ENCODE measurements at regions not wholly inside any gene's neighbourhood (a gene's known extent, or its start where the extent isn't known, plus 50 kb on each side); places are given as distances from the start of the nearest gene placed in this dataset.

GRCh38 chr3:80559701-80560100 is 791.9 kb upstream of the ROBO1 start:
- no peak for TF ChIP-seq Cebpa-rat (IDR thresholded peaks at IDR 0.05)
- no peaks in the 10 kb centered on the region for H4K20me1 ChIP-seq
- no peak overlapping the region for H3K9ac ChIP-seq
- H3K4me2 ChIP-seq = no peak overlapping the region
- no peaks in the 10 kb centered on the region for H3K4me1 ChIP-seq
- no peak overlapping the region for H3K27ac ChIP-seq
- no peaks in the 10 kb centered on the region for H3K9me3 ChIP-seq (replicated peaks in 1 of 11)
- H3K4me3 ChIP-seq = no peak overlapping the region
- H3K36me3 ChIP-seq = no peaks in the 10 kb centered on the region
- no peaks in the 10 kb centered on the region for H3K27me3 ChIP-seq

- H3K27ac ChIP-seq = no peak overlapping the region
- H3K9ac ChIP-seq = no peak overlapping the region
- no peak overlapping the region for H3K4me2 ChIP-seq
- H3K27me3 ChIP-seq = no peaks in the 10 kb centered on the region
- no peaks in the 10 kb centered on the region for H4K20me1 ChIP-seq
- no peaks in the 10 kb centered on the region for H3K4me1 ChIP-seq
- H3K4me3 ChIP-seq = no peak overlapping the region
- H3K9me3 ChIP-seq (replicated peaks in 1 of 11) = no peaks in the 10 kb centered on the region
- TF ChIP-seq Cebpa-rat (IDR thresholded peaks at IDR 0.05) = no peak
- H3K36me3 ChIP-seq = no peaks in the 10 kb centered on the region
Measured at GRCh38 chr3:80556763-80557162, 789.0 kb upstream of the ROBO1 start.

GRCh38 chr3:80554304-80554703 is 786.5 kb upstream of the ROBO1 start:
- Histone ChIP-seq H3K4me3 (no peak overlapping the region), H3K36me3 (no peaks in the 10 kb centered on the region), H3K4me1 (no peaks in the 10 kb centered on the region), H3K4me2 (no peak overlapping the region), H3K9ac (no peak overlapping the region), H3K27me3 (no peaks in the 10 kb centered on the region), H3K27ac (no peak overlapping the region), H3K9me3 (replicated peaks in 1 of 11) (no peaks in the 10 kb centered on the region), H4K20me1 (no peaks in the 10 kb centered on the region)
- TF ChIP-seq Cebpa-rat (IDR thresholded peaks at IDR 0.05) = no peak

GRCh38 chr3:80553211-80553610 is 785.4 kb upstream of the ROBO1 start:
- Histone ChIP-seq H3K4me2 (no peak overlapping the region), H3K36me3 (no peaks in the 10 kb centered on the region), H3K27ac (no peak overlapping the region), H3K9me3 (replicated peaks in 1 of 11) (no peaks in the 10 kb centered on the region), H3K9ac (no peak overlapping the region), H3K4me1 (no peaks in the 10 kb centered on the region), H3K4me3 (no peak overlapping the region), H4K20me1 (no peaks in the 10 kb centered on the region), H3K27me3 (no peaks in the 10 kb centered on the region)
- no peak for TF ChIP-seq Cebpa-rat (IDR thresholded peaks at IDR 0.05)

- no peak for TF ChIP-seq Cebpa-rat (IDR thresholded peaks at IDR 0.05)
- Histone ChIP-seq H3K9me3 (replicated peaks in 1 of 11) (no peaks in the 10 kb centered on the region), H3K9ac (no peak overlapping the region), H3K4me2 (no peak overlapping the region), H3K27me3 (no peaks in the 10 kb centered on the region), H4K20me1 (no peaks in the 10 kb centered on the region), H3K4me1 (no peaks in the 10 kb centered on the region), H3K36me3 (no peaks in the 10 kb centered on the region), H3K27ac (no peak overlapping the region), H3K4me3 (no peak overlapping the region)
Measured at GRCh38 chr3:80550174-80550573, 782.4 kb upstream of the ROBO1 start.

- Histone ChIP-seq H3K4me3 (no peak overlapping the region), H3K4me2 (no peak overlapping the region), H3K36me3 (no peaks in the 10 kb centered on the region), H3K27ac (no peak overlapping the region), H3K9ac (no peak overlapping the region), H3K4me1 (no peaks in the 10 kb centered on the region), H3K9me3 (replicated peaks in 1 of 11) (no peaks in the 10 kb centered on the region), H3K27me3 (no peaks in the 10 kb centered on the region), H4K20me1 (no peaks in the 10 kb centered on the region)
- no peak for TF ChIP-seq Cebpa-rat (IDR thresholded peaks at IDR 0.05)
Measured at GRCh38 chr3:80549173-80549572, 781.4 kb upstream of the ROBO1 start.

- no peak for TF ChIP-seq Cebpa-rat (IDR thresholded peaks at IDR 0.05)
- H3K4me2 ChIP-seq = no peak overlapping the region
- H3K9me3 ChIP-seq (replicated peaks in 1 of 11) = no peaks in the 10 kb centered on the region
Measured at GRCh38 chr3:80543154-80543553, 775.4 kb upstream of the ROBO1 start.

GRCh38 chr3:80542456-80542855 is 774.7 kb upstream of the ROBO1 start:
- no peaks in the 10 kb centered on the region for H3K4me1 ChIP-seq
- H3K4me3 ChIP-seq = no peak overlapping the region
- no peak overlapping the region for H3K27ac ChIP-seq
- no peaks in the 10 kb centered on the region for H3K27me3 ChIP-seq
- no peaks in the 10 kb centered on the region for H3K9me3 ChIP-seq (replicated peaks in 1 of 11)
- H4K20me1 ChIP-seq = no peaks in the 10 kb centered on the region
- TF ChIP-seq Cebpa-rat (IDR thresholded peaks at IDR 0.05) = no peak
- H3K36me3 ChIP-seq = no peaks in the 10 kb centered on the region
- no peak overlapping the region for H3K9ac ChIP-seq
- H3K4me2 ChIP-seq = no peak overlapping the region

More at GRCh38 chr3:80543154-80543553, 775.4 kb upstream of the ROBO1 start:
- H4K20me1 ChIP-seq = no peaks in the 10 kb centered on the region
- H3K27me3 ChIP-seq = no peaks in the 10 kb centered on the region
- H3K27ac ChIP-seq = no peak overlapping the region
- no peaks in the 10 kb centered on the region for H3K36me3 ChIP-seq
- H3K4me3 ChIP-seq = no peak overlapping the region
- no peak overlapping the region for H3K9ac ChIP-seq
- H3K4me1 ChIP-seq = no peaks in the 10 kb centered on the region

GRCh38 chr3:80537680-80538079 is 769.9 kb upstream of the ROBO1 start:
- no peaks in the 10 kb centered on the region for H4K20me1 ChIP-seq
- H3K4me2 ChIP-seq = no peak overlapping the region
- H3K36me3 ChIP-seq = no peaks in the 10 kb centered on the region
- no peak overlapping the region for H3K9ac ChIP-seq
- H3K4me3 ChIP-seq = no peak overlapping the region
- no peak overlapping the region for H3K27ac ChIP-seq
- no peak for TF ChIP-seq Cebpa-rat (IDR thresholded peaks at IDR 0.05)
- H3K27me3 ChIP-seq = no peaks in the 10 kb centered on the region
- H3K9me3 ChIP-seq (replicated peaks in 1 of 11) = no peaks in the 10 kb centered on the region
- H3K4me1 ChIP-seq = no peaks in the 10 kb centered on the region

GRCh38 chr3:80535286-80535685 is 767.5 kb upstream of the ROBO1 start:
- Histone ChIP-seq H3K4me1 (no peaks in the 10 kb centered on the region), H3K27ac (no peak overlapping the region), H3K9me3 (replicated peaks in 1 of 11) (no peaks in the 10 kb centered on the region), H4K20me1 (no peaks in the 10 kb centered on the region), H3K27me3 (no peaks in the 10 kb centered on the region), H3K4me3 (no peak overlapping the region), H3K36me3 (no peaks in the 10 kb centered on the region), H3K9ac (no peak overlapping the region), H3K4me2 (no peak overlapping the region)
- TF ChIP-seq Cebpa-rat (IDR thresholded peaks at IDR 0.05) = no peak

- no peak for TF ChIP-seq Cebpa-rat (IDR thresholded peaks at IDR 0.05)
- Histone ChIP-seq H3K27ac (no peak overlapping the region), H3K4me2 (no peak overlapping the region)
Measured at GRCh38 chr3:80533553-80533952, 765.8 kb upstream of the ROBO1 start.

More at GRCh38 chr3:80533553-80533952, 765.8 kb upstream of the ROBO1 start:
- no peaks in the 10 kb centered on the region for H3K27me3 ChIP-seq
- H3K9me3 ChIP-seq (replicated peaks in 1 of 11) = peaks cover 0 to 2% (median 0%) of the 10 kb centered on the region in 11 experiments; a peak in 3 of 22 replicates
- no peaks in the 10 kb centered on the region for H3K4me1 ChIP-seq
- no peaks in the 10 kb centered on the region for H3K36me3 ChIP-seq
- no peak overlapping the region for H3K4me3 ChIP-seq
- no peaks in the 10 kb centered on the region for H4K20me1 ChIP-seq
- H3K9ac ChIP-seq = no peak overlapping the region

Measured in BLaER1 treated with 17β-estradiol and CSF1 and Interleukin-3, amounts not matched to agents 10 nM and 100 nM (cell line).